NCI-H2107 treated with DMSO at 0.1 percent for 48 hours (cell line): ENCODE measurements at regions not wholly inside any gene's neighbourhood (a gene's known extent, or its start where the extent isn't known, plus 50 kb on each side); places are given as distances from the start of the nearest gene placed in this dataset.

Source experiments
- DNase-seq: peaks from one replicate; lab custom pipeline; 2025; ENCODE audit not compliant: unreplicated experiment; lab: John Stamatoyannopoulos, UW

DNA sequence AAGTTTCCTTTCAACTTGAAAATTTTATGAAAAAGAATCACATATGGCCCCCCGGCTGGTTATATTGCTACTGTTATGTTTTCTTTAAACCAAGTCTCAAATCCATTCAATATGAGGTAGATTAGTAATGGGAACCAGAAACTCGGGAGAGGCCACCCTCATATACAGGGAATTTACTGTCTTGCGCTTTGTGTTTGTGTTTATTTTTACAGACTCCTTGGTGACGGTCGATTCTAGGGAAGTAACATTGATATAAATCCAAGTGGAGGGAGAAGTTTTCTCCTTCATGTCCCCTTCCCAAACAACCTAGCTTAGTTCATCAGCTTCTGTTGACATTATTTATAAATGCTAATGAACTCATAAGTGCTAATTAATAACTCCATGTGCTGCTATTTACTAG is 163.5 kb upstream of the LMO4 start:
- no peak for DNase-seq

GRCh38 chr1:87167157-87167789 is 161.4 kb upstream of the LMO4 start:
- no peak for DNase-seq

DNA sequence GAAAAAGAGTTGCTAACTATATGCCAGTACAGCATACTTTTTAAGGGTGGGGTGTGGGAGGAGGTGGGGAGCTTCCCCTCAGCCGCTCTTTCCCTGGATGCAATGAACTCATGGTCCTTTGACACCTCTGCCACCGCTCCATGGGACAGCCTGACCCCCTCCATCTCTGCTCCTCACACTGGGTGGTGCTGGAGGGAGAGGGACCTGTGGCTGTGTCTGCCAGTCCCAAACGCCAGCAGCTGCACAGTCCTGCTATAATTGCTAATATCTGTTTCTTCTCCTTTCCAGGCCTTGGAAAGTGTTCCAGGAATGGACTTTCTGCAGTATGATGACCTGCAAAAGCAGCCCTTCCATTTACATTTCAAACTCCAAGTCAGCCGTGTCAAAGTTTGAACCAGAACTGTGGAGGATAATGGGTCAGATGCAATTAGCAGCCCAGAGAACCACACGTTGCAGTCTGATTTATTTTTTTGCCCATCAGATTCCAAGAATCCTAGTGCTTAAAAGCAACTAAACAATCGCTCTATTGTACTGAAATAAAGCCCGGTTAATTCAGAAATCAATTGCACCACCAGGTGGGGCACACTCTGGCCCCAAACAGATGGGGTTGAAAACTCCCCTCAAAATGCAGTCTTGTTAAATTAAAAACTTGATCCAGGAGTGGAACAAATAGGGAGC is 160.7 kb upstream of the LMO4 start:
- DNase-seq, result no peak

DNA sequence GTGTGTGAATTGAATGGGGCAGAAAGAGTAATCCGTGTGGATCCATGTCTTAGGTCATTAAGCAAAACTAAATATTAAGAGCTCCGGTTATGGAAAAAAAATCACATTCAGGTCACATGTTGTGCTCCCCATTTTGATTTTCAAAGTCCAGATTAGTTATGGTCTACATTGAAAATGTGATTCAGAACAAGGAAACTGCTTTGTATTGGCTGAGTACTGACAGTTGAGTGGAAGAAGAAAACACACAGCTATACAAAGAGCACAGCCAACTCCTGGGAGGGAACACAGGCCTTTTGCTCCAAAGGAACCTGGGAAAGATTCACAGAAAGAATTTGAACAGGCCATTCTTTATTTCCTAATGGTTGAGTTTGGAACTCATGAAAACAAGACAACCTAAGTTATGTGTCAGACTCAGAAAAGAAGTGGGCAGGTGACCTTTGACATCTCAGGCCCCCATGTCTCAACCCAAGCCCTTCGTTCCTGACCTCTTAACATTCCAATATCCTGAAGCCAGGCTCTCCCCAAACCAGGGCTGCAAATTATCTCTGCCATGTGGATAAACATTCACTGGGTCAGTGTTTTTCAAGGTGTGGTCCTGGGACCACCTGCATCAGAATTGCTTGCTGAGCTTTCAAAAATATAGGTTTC is 159.3 kb upstream of the LMO4 start:
- DNase-seq, result no peak

DNA sequence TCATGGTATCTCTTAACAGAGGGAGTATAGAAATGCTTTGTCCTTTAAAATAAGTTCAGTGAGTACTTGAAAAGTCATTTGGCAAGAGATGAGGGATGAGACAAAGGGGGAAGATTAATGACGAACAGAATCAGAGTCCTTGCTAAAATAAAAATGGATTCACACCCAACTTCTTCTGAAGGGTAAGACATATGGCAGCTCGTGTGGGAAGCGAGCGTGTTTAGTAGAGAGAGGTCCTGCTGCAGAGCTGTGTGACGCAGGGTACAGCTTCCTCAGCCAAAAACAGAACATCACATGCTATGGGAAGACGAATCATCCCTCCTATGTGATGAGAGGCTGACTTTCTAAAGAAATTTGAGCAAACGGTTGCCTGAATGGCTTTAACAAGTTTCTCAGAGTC is 158.5 kb upstream of the LMO4 start:
- DNase-seq, result no peak

DNA sequence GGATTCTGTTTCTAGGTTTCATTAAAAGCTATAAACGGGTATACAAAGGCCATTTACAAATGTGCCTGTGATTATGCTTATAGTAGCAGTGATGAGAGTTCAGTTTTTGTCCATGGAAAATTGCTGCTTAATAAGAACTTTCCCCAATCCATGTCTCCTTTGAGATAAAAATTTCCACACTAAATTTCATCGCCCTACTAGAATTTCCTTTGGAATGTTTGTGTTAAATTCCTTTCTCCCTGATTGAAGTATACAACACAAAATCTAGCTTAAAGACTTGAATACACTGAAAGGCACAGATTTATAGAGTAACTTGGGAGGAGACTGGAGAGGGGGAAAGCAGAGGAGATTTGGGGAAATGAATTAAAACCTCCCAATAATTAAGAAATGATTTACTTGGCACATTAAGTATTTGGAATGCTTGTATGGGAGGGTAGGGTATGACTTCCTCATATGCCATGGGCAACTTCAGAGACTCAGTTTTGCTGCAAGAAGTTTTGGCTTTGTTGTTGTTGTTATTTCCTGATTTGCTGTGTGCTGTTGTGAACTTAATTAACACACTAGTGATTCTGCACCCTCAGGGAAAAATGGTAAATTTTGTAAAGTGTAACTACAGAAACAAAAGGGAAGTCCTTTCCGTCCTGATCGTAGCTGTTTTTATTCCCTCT is 157.6 kb upstream of the LMO4 start:
- DNase-seq, result no peak

GRCh38 chr1:87173231-87173630 is 155.4 kb upstream of the LMO4 start:
- DNase-seq, result no peak

- DNase-seq, result no peak
Measured at GRCh38 chr1:87174724-87175245, 153.9 kb upstream of the LMO4 start.

GRCh38 chr1:87176087-87176486 is 152.6 kb upstream of the LMO4 start:
- DNase-seq, result no peak

DNA sequence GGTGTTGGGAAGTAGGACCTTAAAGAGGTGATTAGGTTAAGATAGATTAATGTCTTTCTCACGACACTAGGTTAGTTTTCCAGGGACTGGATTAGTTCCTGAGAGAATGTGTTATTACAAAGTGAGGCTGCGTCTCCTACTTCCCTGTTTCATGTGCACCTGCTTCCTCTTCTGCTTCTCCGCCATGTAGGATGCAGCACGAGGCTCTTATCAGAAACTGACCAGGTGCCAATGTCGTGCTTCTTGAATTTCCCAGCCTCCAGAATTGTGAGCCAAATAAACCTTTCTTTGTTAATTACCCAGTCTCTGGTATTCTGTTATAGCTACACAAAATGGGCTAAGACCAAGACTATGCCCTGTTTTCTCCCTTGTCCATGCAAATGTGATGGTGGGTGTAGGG is 152.2 kb upstream of the LMO4 start:
- no peak for DNase-seq

DNA sequence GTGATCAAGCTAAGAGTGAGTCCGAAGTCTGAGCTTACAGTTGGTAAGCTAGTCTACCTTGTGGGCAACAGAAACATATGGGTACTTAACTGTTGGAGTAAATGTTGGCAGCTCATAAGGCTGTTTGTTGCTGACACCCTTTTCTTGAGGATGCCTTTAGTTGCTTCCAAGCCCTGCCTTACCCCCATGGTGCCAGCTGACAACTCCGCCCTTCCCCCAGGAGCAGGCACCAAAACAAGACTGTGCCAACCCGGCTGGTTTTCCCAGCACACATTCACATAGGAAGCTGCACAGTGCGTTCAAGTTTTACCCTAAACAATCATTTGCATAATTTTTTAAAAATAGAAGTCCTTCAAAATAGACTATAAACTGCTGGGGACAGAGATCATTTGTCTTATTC is 150.2 kb upstream of the LMO4 start:
- DNase-seq, result no peak

GRCh38 chr1:87179076-87179810 is 149.4 kb upstream of the LMO4 start:
- DNase-seq, result no peak

- DNase-seq, result no peak
Measured at GRCh38 chr1:87179851-87180519, 148.7 kb upstream of the LMO4 start.

DNA sequence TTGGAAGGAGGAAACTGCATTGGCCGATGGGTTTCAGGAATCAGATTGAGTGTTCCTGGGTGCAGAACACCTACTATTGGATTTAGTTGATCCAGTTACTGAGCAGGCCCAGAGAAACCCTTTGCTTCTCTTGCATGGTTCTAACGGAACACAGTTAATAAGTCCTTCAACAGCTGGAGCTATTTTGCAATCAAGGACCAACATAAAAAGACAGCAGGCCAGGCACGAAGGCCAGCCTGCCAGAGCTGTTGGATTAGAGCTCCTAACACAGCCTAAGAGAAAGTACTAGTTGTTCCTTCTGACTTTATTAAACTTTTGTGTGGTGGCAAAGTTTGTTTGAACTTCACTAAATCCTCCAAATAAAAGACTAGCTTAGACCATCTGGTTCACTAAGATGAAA is 148.0 kb upstream of the LMO4 start:
- no peak for DNase-seq

GRCh38 chr1:87182611-87183010 is 146.1 kb upstream of the LMO4 start:
- no peak for DNase-seq

- DNase-seq, result no peak
Measured at GRCh38 chr1:87185077-87185476, 143.6 kb upstream of the LMO4 start.

GRCh38 chr1:87186346-87186745 is 142.3 kb upstream of the LMO4 start:
- no peak for DNase-seq

DNA sequence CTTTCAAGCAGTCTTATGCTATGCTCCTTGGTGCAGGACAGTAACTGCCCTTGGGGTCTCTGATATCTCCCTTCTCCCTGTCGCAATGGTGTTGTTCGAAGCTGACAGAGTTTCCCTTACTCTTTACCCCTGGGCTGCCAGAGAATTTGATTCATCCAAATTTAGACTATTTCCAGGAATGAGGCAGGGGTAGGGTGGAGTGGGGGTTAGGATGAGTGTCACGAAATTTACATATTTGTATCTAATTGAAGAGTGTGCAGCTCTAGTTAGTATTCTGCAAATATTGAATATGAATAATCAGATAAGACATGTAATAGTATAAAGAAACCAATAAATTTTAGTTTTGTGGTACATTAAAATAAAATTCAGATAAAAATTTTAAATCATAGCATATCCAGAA is 140.0 kb upstream of the LMO4 start:
- DNase-seq, result no peak

DNA sequence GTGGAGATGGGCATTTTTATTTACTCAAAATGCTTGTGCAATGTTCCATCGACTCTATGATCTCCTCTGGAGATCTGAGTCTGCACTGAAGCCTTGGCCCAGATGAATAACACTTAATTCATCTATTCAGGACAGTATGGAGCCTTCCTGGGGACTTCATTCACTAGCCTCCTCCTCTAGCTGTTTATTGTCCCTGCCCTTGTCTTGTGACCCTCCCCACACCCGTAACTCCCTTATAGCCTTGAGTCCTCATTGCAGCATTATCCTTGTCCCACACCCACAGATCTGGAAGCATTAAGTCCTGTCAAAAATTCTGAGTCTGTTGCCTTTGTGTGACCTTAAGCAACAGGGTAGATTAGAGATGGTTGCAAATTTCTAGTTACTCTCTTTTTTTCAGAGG is 138.3 kb upstream of the LMO4 start:
- DNase-seq, result no peak

- DNase-seq, result no peak
Measured at GRCh38 chr1:87191646-87192045, 137.0 kb upstream of the LMO4 start.
